SK-N-MC (cell line): ENCODE measurements at regions not wholly inside any gene's neighbourhood (a gene's known extent, or its start where the extent isn't known, plus 50 kb on each side); places are given as distances from the start of the nearest gene placed in this dataset.
A peak's percentile ranks its signal among the peaks of the same experiment; 100 is the strongest.

Experiments
- EZH2 ChIP-seq: fragments of 200-600 bp; sonication (generic); IDR thresholded peaks from one replicate; pipeline ENCODE4 v1.6.1; 2017; ENCODE audit warnings: antibody characterized with exemption
- POLR2AphosphoS5 ChIP-seq: IDR thresholded peaks from 2 replicates; pipeline ENCODE4 v1.6.1; 2012; ENCODE audit warnings: mild to moderate bottlenecking, low read depth, low read length, borderline replicate concordance

- TF ChIP-seq POLR2AphosphoS5 (peak; percentile 37; the same call in 1 of the 2 replicates), EZH2 (no peak)
These were observed 55.3 kb upstream of the CA12 start for GRCh38 chr15:63436872-63437375.
